ENCODE measurements at regions not wholly inside any gene's neighbourhood (a gene's known extent, or its start where the extent isn't known, plus 50 kb on each side); places are given as distances from the start of the nearest gene placed in this dataset.

GRCh38 chr1:73576083-73576482, 621.9 kb downstream of the LRRIQ3 start:
- DNase-seq: no peak
- no peak for TF ChIP-seq CTCF (IDR thresholded peaks at IDR 0.05; ENCODE audit: partially characterized antibody, unreplicated experiment)
- no peak overlapping the region for H3K27ac Mint-ChIP-seq (ENCODE audit: unreplicated experiment)
- no peaks in the 10 kb centered on the region for H3K27me3 Mint-ChIP-seq (ENCODE audit: unreplicated experiment)
- no peaks in the 10 kb centered on the region for H3K9me3 Mint-ChIP-seq (ENCODE audit: unreplicated experiment)
- no peaks in the 10 kb centered on the region for H3K36me3 Mint-ChIP-seq (ENCODE audit: unreplicated experiment)
- no peaks in the 10 kb centered on the region for H3K4me1 Mint-ChIP-seq (ENCODE audit: low read depth, unreplicated experiment)
- H3K4me3 Mint-ChIP-seq (ENCODE audit: unreplicated experiment): no peak overlapping the region

- Mint-ChIP-seq H3K36me3 (ENCODE audit: unreplicated experiment) (no peaks in the 10 kb centered on the region), H3K27me3 (ENCODE audit: unreplicated experiment) (no peaks in the 10 kb centered on the region)
- DNase-seq: no peak
Measured at GRCh38 chr1:73564294-73564693, 633.7 kb downstream of the LRRIQ3 start.

GRCh38 chr1:73556270-73556669, 641.7 kb downstream of the LRRIQ3 start:
- H3K27me3 Mint-ChIP-seq (ENCODE audit: unreplicated experiment): no peaks in the 10 kb centered on the region

More at GRCh38 chr1:73564294-73564693, 633.7 kb downstream of the LRRIQ3 start:
- Mint-ChIP-seq H3K4me3 (ENCODE audit: unreplicated experiment) (no peak overlapping the region), H3K27ac (ENCODE audit: unreplicated experiment) (no peak overlapping the region), H3K4me1 (ENCODE audit: low read depth, unreplicated experiment) (no peaks in the 10 kb centered on the region), H3K9me3 (ENCODE audit: unreplicated experiment) (peaks cover 1% of the 10 kb centered on the region)
- no peak for TF ChIP-seq CTCF (IDR thresholded peaks at IDR 0.05; ENCODE audit: partially characterized antibody, unreplicated experiment)

GRCh38 chr1:73537400-73537799, 660.6 kb downstream of the LRRIQ3 start:
- no peak for DNase-seq
- Mint-ChIP-seq H3K27ac (ENCODE audit: unreplicated experiment) (no peak overlapping the region), H3K4me3 (ENCODE audit: unreplicated experiment) (no peak overlapping the region), H3K9me3 (ENCODE audit: unreplicated experiment) (no peaks in the 10 kb centered on the region), H3K27me3 (ENCODE audit: unreplicated experiment) (peaks cover 2% of the 10 kb centered on the region), H3K36me3 (ENCODE audit: unreplicated experiment) (peaks cover 4% of the 10 kb centered on the region), H3K4me1 (ENCODE audit: low read depth, unreplicated experiment) (no peaks in the 10 kb centered on the region)
- TF ChIP-seq CTCF (IDR thresholded peaks at IDR 0.05; ENCODE audit: partially characterized antibody, unreplicated experiment): no peak

More at GRCh38 chr1:73556270-73556669, 641.7 kb downstream of the LRRIQ3 start:
- no peak overlapping the region for H3K4me3 Mint-ChIP-seq (ENCODE audit: unreplicated experiment)
- H3K4me1 Mint-ChIP-seq (ENCODE audit: low read depth, unreplicated experiment): no peaks in the 10 kb centered on the region
- no peak for TF ChIP-seq CTCF (IDR thresholded peaks at IDR 0.05; ENCODE audit: partially characterized antibody, unreplicated experiment)
- H3K36me3 Mint-ChIP-seq (ENCODE audit: unreplicated experiment): peaks cover 8% of the 10 kb centered on the region
- H3K27ac Mint-ChIP-seq (ENCODE audit: unreplicated experiment): no peak overlapping the region
- peaks cover 2% of the 10 kb centered on the region for H3K9me3 Mint-ChIP-seq (ENCODE audit: unreplicated experiment)
- no peak for DNase-seq

GRCh38 chr1:73517603-73518191, 680.3 kb downstream of the LRRIQ3 start:
- no peaks in the 10 kb centered on the region for H3K9me3 Mint-ChIP-seq (ENCODE audit: unreplicated experiment)
- H3K36me3 Mint-ChIP-seq (ENCODE audit: unreplicated experiment): no peaks in the 10 kb centered on the region
- H3K27ac Mint-ChIP-seq (ENCODE audit: unreplicated experiment): no peak overlapping the region
- DNase-seq: no peak
- no peaks in the 10 kb centered on the region for H3K4me1 Mint-ChIP-seq (ENCODE audit: low read depth, unreplicated experiment)
- no peak for TF ChIP-seq CTCF (IDR thresholded peaks at IDR 0.05; ENCODE audit: partially characterized antibody, unreplicated experiment)
- no peaks in the 10 kb centered on the region for H3K27me3 Mint-ChIP-seq (ENCODE audit: unreplicated experiment)
- H3K4me3 Mint-ChIP-seq (ENCODE audit: unreplicated experiment): no peak overlapping the region

Data from glutamatergic neuron (in vitro differentiated cells).